GM21576 (cell line): ENCODE measurements at regions not wholly inside any gene's neighbourhood (a gene's known extent, or its start where the extent isn't known, plus 50 kb on each side); places are given as distances from the start of the nearest gene placed in this dataset.

ENCODE experiments used
- ATAC-seq: cut with Tn5 transposase; IDR thresholded peaks from one replicate; pipeline ENCODE4 v1.9.1; 2021; ENCODE audit warnings: mild to moderate bottlenecking, moderate library complexity; ENCODE audit not compliant: unreplicated experiment

DNA sequence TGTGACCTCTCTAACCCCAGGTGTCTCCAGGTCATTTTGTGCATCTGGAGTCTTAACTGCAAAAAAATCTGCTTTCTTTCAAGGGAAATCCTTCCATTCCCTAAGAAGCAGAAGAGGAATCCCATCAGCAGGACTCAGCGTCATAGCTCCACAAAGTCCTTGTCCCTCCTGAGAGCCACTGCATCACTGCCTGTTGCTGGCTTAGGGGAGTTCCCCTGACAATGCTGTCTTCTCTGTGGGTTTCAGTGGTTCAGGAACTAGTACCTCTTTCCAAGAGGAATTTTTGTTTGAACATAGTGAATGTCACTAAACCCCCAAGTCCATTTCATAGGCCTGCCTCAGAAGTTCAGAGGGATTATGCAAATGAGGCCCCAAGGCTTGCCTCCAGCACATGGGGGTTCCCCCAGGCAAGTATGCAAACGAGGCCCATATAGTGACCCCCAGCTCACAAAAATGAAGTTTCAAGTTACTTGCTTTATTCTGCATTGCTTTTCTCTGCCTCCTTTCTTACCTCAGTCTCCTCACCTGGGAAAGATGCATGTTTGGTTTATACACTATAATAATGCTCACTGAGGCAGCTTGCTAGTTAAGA is 513.9 kb upstream of the MEX3C start:
- peak; percentile 78 for ATAC-seq

DNA sequence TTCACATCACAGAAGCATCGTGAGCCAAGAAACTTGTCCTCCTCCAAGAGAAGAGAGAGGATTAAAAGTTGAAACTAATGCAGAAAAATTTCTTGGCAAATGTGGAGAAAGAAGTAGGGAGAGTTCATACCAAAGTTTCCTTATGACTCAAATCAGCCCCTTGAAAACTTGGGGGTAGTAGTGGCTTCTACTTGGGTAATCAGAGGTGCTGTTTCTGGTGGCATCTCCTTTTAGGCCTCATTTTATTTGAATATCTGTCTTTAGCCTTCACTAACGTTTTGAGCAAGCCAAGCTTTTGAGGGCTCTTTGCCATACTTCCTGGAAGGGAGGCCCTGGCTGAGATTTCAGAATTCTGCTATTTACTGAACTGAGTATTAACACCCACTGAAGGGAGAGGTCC is 515.3 kb upstream of the MEX3C start:
- ATAC-seq, result no peak

DNA sequence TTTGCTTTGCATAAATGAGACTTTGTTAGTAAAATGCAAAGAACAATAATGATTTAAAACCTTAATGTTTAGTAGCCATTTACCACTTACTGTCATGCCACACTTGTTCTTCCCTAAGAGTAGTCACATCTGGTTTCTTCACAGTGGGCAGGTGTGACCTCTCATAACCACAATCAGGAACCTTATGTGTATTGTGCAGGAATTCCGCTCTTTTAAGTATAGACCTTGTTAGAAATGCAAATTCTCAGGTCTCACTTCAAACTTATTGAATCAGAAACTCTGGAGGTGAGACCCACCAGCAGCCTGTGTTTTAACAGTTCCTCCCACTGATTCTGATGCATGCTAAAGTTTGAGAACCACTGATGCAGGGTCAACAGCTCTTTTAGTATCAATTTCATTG is 518.8 kb upstream of the MEX3C start:
- ATAC-seq, result no peak

DNA sequence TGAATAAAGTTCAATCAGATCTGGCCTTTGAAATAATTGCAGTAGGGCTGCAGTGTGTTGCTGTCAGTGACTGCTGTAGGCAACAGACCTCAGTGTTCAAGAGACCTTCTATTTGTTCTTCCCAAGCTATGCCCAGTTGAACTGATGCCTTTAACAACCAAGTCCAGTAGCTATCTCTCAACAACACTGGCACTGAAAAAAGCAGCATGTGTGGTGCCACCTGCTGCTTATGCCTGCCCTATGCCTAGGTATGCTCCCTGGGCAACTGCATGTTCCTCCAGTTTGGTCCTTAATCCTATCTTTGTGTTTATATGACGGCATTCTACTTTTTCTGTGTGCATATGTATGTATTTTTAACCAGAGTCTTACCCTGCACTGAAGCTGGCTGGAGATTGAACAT is 523.9 kb upstream of the MEX3C start:
- ATAC-seq, result no peak

- no peak for ATAC-seq
These were observed 524.5 kb upstream of the MEX3C start for GRCh38 chr18:51721996-51722395.

DNA sequence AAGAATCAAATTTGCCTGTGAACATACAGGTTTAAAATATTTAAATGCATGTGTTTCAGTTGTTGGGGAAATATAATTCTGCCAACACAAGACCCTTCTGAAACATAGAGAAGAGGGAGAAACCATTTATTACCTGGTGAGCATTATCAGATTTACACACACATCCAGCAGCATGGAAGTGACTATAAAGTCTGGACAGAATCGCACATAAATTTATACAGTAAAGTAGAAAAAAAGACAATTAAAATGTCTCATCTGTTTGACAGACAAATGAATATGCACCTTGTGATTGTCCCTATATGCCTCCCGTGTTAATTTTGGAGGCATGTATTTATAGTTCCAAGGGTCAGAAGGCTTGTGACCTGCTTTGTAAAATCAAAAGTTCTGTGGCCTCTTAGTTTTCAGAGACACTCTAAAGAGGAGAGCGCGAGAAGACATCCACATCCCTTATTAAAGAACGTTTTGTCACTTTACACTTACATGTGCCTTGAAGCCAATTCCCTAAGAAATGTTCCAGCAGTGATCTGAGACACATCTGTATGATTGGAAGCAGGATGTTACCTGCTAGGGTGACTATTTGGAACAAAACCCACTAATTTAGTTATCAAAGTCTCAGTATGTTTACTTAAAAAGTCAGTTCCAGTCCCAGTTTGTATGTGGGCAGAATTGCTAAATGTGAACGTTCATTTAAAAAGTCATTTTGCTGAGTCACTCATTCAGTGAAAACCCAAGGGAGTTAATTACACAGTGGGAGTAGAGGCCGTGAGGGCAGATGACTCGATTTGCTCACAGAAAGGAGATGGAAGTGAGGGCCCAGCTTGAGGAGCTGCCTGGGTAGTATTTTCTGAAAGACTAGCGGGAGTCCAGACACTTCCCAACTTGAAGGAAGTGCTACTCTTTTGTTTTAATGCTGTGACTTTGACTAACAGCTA is 527.6 kb upstream of the MEX3C start:
- ATAC-seq, result peak; percentile 33

- ATAC-seq, result peak; percentile 54
These were observed 529.1 kb upstream of the MEX3C start for GRCh38 chr18:51726614-51727013.

- peak; percentile 55 for ATAC-seq
These were observed 530.3 kb upstream of the MEX3C start for GRCh38 chr18:51727780-51728179.

DNA sequence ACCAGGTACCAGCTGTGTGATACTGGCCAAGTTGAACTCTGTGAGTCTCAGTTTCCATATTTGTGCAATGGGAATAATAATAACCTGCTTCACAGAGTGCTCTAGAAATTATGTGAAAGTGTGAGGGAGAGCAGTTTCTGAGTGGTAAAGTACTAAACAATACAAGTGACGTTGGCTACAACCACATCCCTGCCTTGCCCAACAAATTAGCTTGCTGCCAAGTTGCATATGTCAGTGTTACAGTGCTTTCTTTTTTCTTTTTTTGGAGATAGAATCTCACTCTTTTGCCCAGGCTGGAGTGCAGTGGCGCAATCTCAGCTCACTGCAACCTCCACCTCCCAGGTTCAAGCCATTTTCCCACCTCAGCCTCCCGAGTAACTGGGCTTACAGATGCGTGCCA is 533.6 kb upstream of the MEX3C start:
- no peak for ATAC-seq

DNA sequence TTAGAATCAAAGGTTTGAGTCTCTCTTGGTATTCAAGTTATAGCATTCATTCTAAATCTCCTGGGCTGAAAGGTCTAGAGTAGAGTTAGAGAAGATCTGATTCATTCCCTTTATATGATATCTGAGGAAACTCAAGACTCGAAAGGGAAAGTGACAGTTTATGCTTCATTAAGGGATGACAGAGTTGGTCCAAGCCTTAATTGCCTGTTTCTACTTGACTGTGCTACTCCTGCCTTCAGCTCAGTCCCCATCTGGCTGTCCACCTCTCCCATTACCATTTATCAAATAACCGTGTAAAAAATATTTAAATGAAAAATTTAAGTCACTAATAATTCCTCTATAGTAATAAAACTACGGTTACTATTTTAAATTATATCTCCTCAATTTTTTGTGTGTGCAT is 537.1 kb upstream of the MEX3C start:
- ATAC-seq, result no peak

DNA sequence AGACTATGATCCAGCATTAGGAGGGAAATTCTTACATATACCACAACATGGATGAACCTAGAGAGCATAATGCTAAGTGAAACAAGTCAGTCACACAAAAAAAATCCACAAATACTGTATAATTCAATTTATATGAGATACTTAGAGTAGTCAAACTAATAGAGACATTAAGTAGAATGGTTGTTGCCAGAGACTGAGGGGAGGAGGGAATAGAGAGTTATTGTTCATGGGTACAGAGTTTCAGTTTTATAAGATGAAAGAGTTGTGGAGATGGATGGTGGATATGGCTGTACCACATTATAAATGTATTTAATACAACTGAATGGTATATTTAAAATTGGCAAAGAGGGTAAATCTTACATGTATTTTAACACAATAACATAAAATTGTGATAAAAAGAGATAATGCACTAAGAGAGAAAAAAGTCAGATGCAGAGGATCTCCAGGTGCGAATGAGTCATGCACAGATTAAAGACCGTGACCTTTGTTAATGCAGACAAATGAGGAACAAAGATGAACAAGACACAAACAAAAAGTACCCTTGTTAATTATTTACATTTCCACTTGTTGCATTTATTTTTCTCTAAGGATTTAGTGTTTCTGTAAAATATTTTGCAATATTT is 541.7 kb upstream of the MEX3C start:
- peak; percentile 92 for ATAC-seq

- ATAC-seq, result no peak
These were observed 554.4 kb upstream of the MEX3C start for GRCh38 chr18:51751901-51752300.

DNA sequence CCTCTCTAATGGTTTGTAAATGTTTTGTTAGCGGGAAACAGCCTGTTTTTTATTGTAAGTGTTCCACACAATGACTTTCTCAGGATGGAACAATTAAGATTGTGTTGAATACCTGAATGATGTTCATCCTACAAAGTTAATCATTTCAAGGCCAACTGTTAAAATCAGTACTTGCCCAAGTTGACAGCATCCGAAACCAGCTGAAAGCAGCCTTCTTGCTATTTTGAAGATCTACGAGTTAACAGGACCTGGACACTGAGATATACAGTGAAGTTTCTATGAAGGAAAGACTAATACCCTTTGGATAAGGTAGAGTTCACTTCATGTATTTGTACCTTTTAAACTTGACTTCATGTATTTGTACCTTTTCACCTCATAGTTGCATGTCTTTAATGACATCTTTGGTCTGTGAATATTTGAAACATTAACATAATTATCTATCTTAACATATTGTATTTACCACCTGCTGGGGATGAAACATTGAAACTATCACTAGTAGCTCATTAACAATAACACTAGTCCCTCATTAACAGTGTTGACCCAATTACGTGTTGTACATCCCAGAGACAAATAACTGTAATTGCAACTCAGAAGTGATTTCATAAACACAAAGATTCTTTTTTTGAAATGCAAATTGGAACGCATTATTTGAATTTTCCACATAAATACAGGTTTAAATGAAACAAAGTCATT is 556.0 kb upstream of the MEX3C start:
- no peak for ATAC-seq

GRCh38 chr18:51754566-51754965 is 557.1 kb upstream of the MEX3C start:
- ATAC-seq, result no peak

- ATAC-seq, result no peak
These were observed 559.9 kb upstream of the MEX3C start for GRCh38 chr18:51757255-51757924.

- no peak for ATAC-seq
These were observed 564.9 kb upstream of the MEX3C start for GRCh38 chr18:51762373-51762772.

- ATAC-seq, result no peak
These were observed 568.3 kb upstream of the MEX3C start for GRCh38 chr18:51765606-51766360.

GRCh38 chr18:51767293-51767692 is 569.8 kb upstream of the MEX3C start:
- ATAC-seq, result peak; percentile 91

DNA sequence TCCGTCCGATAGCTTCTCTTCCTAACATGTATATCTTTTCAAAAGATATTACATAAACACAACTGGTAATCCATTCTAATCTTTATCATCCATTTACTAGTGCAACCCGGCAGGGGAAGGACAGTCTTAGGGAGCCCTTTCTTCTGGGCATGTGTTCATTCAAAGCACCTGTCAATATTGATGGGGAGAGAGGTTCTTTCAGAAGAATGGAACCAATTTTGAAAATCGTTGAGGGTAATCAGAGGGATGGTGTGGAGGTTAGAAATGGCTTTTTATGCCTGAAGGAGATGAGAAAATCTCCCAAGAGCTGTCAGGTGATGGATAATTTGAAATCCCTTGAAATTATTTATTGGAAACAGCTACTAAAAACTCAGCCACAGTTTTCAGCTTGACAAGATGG is 561.9 kb upstream of the DCC start:
- ATAC-seq, result no peak

GRCh38 chr18:51789871-51790270 is 550.1 kb upstream of the DCC start:
- no peak for ATAC-seq
